GM06990 (cell line): ENCODE measurements at regions not wholly inside any gene's neighbourhood (a gene's known extent, or its start where the extent isn't known, plus 50 kb on each side); places are given as distances from the start of the nearest gene placed in this dataset.

Source experiments
- DNase-seq: peaks from one replicate; pipeline ENCODE4 v3.0.0-alpha.2; 2011; ENCODE audit not compliant: insufficient read length; ENCODE audit errors: extremely low read depth
- H3K27me3 ChIP-seq: replicated peaks from 2 replicates; pipeline ENCODE4 v1.6.0; 2011; ENCODE audit warnings: low read length; ENCODE audit not compliant: control insufficient read depth, insufficient read depth
- H3K36me3 ChIP-seq: 2 replicates; pipeline ENCODE4 v1.5.1; 2011; ENCODE audit warnings: low read length; ENCODE audit not compliant: control insufficient read depth, insufficient read depth
- H3K4me3 ChIP-seq: replicated peaks from 2 replicates; pipeline ENCODE4 v1.5.1; 2011; ENCODE audit warnings: low read depth, mild to moderate bottlenecking, control low read depth, low read length
- TF ChIP-seq, protein P1 (sequence below): IDR thresholded peaks from 2 replicates; pipeline ENCODE4 v1.5.1; 2011; ENCODE audit warnings: low read length, control low read depth, mild to moderate bottlenecking, inconsistent platforms; ENCODE audit not compliant: insufficient read depth, poor library complexity, severe bottlenecking

DNA sequence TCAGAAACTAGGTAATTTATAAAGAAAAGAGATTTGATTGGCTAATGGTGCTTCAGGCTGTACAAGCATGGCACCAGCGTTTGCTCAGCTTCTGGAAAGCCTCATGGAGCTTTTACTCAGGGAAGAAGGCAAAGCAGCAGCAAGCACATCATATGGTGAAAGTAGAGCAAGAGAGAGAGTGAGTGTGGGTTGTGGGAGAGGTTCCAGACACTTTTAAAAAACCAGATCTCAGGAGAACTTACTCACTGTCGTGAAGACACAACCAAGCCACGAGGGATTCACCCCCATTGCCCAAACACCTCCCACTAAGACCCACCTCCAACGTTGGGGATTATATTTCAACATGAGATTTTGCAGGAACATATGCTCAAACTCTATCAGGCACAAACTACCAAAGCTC lies 554.6 kb upstream of the TNP1 start:
- TF ChIP-seq, protein P1, sequence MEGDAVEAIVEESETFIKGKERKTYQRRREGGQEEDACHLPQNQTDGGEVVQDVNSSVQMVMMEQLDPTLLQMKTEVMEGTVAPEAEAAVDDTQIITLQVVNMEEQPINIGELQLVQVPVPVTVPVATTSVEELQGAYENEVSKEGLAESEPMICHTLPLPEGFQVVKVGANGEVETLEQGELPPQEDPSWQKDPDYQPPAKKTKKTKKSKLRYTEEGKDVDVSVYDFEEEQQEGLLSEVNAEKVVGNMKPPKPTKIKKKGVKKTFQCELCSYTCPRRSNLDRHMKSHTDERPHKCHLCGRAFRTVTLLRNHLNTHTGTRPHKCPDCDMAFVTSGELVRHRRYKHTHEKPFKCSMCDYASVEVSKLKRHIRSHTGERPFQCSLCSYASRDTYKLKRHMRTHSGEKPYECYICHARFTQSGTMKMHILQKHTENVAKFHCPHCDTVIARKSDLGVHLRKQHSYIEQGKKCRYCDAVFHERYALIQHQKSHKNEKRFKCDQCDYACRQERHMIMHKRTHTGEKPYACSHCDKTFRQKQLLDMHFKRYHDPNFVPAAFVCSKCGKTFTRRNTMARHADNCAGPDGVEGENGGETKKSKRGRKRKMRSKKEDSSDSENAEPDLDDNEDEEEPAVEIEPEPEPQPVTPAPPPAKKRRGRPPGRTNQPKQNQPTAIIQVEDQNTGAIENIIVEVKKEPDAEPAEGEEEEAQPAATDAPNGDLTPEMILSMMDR = no peak
- Histone ChIP-seq H3K36me3 (no peaks in the 10 kb centered on the region), H3K27me3 (no peaks in the 10 kb centered on the region), H3K4me3 (no peak overlapping the region)
- DNase-seq = no peak

DNA sequence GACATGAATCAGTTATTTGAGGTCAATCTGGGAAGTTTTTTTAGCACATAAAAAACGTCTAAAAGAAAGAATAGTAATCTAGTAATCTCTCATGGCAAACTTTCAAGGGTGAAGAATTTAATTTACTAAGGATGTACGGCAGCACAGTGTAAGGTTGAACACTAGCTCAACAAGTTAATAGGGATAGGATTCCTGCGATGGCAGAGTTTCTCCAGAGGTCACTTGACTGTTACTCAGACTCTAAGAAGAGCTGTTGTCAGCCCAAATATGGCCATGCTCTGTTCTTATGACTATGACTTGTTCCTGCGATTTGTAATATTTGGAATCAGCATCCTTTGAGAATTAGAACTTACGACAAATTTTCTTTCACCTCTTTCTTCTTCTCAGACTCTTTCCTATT lies 553.3 kb upstream of the TNP1 start:
- no peak for DNase-seq
- TF ChIP-seq, protein P1 = no peak

DNA sequence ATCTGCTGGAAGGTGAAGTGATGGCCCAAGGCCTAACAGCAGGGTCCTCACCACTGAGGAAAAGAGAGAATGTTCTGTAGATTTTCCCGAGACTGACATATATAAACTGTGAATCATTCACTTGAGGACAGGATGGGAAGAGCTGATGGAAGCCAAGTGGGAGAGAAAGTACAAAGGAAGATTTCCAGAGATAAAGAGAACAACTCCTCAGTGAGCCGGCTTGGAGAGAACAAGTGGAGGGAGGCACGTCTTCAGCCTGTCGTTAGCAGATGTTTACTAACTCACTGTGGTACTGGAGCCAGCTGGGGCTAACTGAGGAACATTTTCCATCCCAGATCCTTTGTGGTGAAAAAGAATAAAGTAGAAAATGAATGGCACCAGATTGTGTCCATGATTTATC lies 552.9 kb upstream of the TNP1 start:
- TF ChIP-seq, protein P1 = no peak
- H3K36me3 ChIP-seq = no peaks in the 10 kb centered on the region
- no peak overlapping the region for H3K4me3 ChIP-seq
- no peak for DNase-seq
- H3K27me3 ChIP-seq = no peaks in the 10 kb centered on the region

More for the DNA sequence above, 553.3 kb upstream of the TNP1 start:
- H3K4me3 ChIP-seq = no peak overlapping the region
- H3K27me3 ChIP-seq = no peaks in the 10 kb centered on the region
- no peaks in the 10 kb centered on the region for H3K36me3 ChIP-seq

DNA sequence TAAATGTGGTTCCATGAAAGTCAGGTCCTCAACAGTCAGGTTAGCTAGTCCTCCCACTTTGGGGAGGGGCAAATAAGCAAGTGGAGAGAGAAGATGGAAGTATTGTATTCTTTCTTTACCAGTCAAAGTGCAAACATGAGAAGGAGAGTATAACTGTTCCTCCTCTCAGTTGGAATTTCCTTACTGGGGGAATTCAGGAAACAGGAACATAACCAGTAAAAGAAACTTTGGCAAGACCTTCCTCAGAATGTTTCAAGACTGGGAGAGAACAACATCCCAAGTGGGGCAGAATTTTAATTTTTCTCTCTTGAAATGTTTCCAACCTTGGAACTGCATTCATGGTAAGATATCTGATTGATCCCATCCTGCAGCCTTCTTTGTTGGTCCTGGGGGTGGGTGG lies 552.4 kb upstream of the TNP1 start:
- no peak overlapping the region for H3K4me3 ChIP-seq
- no peaks in the 10 kb centered on the region for H3K27me3 ChIP-seq
- no peaks in the 10 kb centered on the region for H3K36me3 ChIP-seq
- TF ChIP-seq, protein P1 = no peak
- DNase-seq = no peak

DNA sequence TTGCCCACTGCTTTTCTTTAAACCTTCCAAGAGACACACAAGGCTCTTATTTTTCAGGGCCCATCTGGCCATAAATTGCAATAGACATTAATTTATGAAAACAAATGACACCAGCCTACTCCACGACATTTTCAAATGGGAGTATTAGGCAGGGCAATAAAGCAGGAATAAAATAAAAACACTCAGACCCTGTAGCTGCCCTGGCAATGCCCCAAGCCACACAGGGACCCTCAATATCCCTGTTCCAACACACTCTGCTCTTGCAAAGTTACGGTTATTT lies 550.8 kb upstream of the TNP1 start:
- no peaks in the 10 kb centered on the region for H3K36me3 ChIP-seq
- no peak for DNase-seq
- no peaks in the 10 kb centered on the region for H3K27me3 ChIP-seq
- no peak overlapping the region for H3K4me3 ChIP-seq
- TF ChIP-seq, protein P1 = no peak

DNA sequence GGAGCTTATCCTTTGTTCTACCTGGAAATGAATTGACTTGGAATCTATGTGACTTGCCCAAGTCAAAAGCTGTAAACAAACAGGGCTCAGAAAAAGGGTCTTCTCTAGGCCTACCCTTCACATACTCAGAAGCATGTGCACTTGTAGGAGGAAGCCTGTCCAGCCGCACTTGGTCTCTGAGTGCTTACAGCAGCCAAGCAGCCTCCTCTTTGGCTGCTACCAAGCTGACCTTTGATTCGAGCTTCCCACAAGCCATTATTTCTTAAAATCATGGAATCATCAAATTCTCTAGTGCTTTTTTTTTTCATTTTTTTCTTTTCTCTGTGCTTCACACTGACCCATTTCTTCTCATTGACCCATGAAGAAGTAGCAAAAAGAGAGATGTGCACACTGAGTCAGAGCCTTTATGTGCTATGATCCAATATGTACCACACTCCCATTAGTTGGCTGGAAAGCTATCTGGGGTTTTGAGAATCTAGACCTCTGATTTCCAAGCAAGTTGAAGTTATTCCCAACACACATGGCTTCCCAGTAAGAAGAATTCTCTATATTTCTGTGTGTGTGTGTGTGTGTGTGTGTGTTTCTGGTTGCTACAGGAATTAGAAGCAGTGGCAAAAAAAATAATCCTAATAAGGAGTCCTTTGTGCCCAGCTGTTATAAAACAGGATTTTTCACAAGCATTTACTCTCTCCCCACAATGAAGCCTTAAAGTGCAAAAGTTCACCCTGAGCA lies 550.3 kb upstream of the TNP1 start:
- TF ChIP-seq, protein P1 = no peak
- Histone ChIP-seq H3K36me3 (no peaks in the 10 kb centered on the region), H3K4me3 (no peak overlapping the region), H3K27me3 (no peaks in the 10 kb centered on the region)
- DNase-seq = no peak
